ENCODE measurements at regions not wholly inside any gene's neighbourhood (a gene's known extent, or its start where the extent isn't known, plus 50 kb on each side); places are given as distances from the start of the nearest gene placed in this dataset.
A peak's percentile ranks its signal among the peaks of the same experiment; 100 is the strongest.

GRCh38 chr6:168158980-168159349 is 80.0 kb upstream of the FRMD1 start:
- Histone ChIP-seq H3K9me3 (ENCODE audit: severe bottlenecking) (no peaks in the 10 kb centered on the region), H3K4me3 (ENCODE audit: low read depth, low read length) (no peak overlapping the region), H3K27ac (no peak overlapping the region), H3K27me3 (ENCODE audit: insufficient read depth, low read depth, severe bottlenecking) (no peaks in the 10 kb centered on the region), H3K36me3 (no peaks in the 10 kb centered on the region)
- DNase-seq, result no peak
- TF ChIP-seq CTCF (IDR thresholded peaks at IDR 0.05; ENCODE audit: low read depth, low read length), result no peak

- TF ChIP-seq CTCF (IDR thresholded peaks at IDR 0.05; ENCODE audit: low read depth, low read length), result no peak
- Histone ChIP-seq H3K36me3 (no peaks in the 10 kb centered on the region), H3K27ac (peak overlapping the region; percentile 9), H3K27me3 (ENCODE audit: insufficient read depth, low read depth, severe bottlenecking) (no peaks in the 10 kb centered on the region), H3K9me3 (ENCODE audit: severe bottlenecking) (no peaks in the 10 kb centered on the region), H3K4me3 (ENCODE audit: low read depth, low read length) (peak overlapping the region; percentile 5)
- DNase-seq, result no peak
Observed at GRCh38 chr6:168158213-168158979, 79.4 kb upstream of the FRMD1 start.

GRCh38 chr6:168157272-168158212 is 78.5 kb upstream of the FRMD1 start:
- TF ChIP-seq CTCF (IDR thresholded peaks at IDR 0.05; ENCODE audit: low read depth, low read length), result no peak
- H3K27ac ChIP-seq, result peak overlapping the region; percentile 9
- H3K27me3 ChIP-seq (ENCODE audit: insufficient read depth, low read depth, severe bottlenecking), result no peaks in the 10 kb centered on the region
- H3K4me3 ChIP-seq (ENCODE audit: low read depth, low read length), result peak overlapping the region; percentile 5
- no peaks in the 10 kb centered on the region for H3K36me3 ChIP-seq
- peak; percentile 63 for DNase-seq
- no peaks in the 10 kb centered on the region for H3K9me3 ChIP-seq (ENCODE audit: severe bottlenecking)

- H3K4me3 ChIP-seq (ENCODE audit: low read depth, low read length), result no peak overlapping the region
- no peaks in the 10 kb centered on the region for H3K36me3 ChIP-seq
- H3K27me3 ChIP-seq (ENCODE audit: insufficient read depth, low read depth, severe bottlenecking), result no peaks in the 10 kb centered on the region
- no peak for TF ChIP-seq CTCF (IDR thresholded peaks at IDR 0.05; ENCODE audit: low read depth, low read length)
- peak overlapping the region; percentile 9; the same call in 1 of the 2 replicates for H3K27ac ChIP-seq
- no peak for DNase-seq
- no peaks in the 10 kb centered on the region for H3K9me3 ChIP-seq (ENCODE audit: severe bottlenecking)
Observed at GRCh38 chr6:168156742-168157265, 77.8 kb upstream of the FRMD1 start.

- H3K27ac ChIP-seq, result no peak overlapping the region
- no peaks in the 10 kb centered on the region for H3K27me3 ChIP-seq (ENCODE audit: insufficient read depth, low read depth, severe bottlenecking)
- no peak for TF ChIP-seq CTCF (IDR thresholded peaks at IDR 0.05; ENCODE audit: low read depth, low read length)
- H3K4me3 ChIP-seq (ENCODE audit: low read depth, low read length), result no peak overlapping the region
- no peaks in the 10 kb centered on the region for H3K9me3 ChIP-seq (ENCODE audit: severe bottlenecking)
- H3K36me3 ChIP-seq, result no peaks in the 10 kb centered on the region
- DNase-seq, result no peak
Observed at GRCh38 chr6:168155821-168156741, 77.1 kb upstream of the FRMD1 start.

All from WERI-Rb-1 (cell line).